ENCODE measurements at regions not wholly inside any gene's neighbourhood (a gene's known extent, or its start where the extent isn't known, plus 50 kb on each side); places are given as distances from the start of the nearest gene placed in this dataset.

DNA sequence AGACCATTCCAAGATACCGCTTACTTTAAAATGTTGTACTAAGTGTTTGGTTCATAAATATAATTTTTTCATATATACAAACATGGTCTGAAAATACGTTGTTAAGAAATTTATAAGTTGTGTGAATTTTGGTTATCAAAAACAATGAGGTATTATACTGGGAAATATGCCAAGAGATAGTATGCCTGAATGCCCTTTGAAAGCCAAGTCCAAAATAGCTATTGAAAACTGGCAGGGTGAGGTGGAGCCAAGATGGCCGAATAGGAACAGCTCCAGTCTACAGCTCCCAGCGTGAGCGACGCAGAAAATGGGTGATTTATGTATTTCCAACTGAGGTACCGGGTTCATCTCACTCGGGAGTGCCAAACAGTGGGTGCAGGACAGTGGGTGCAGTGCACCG lies 533.5 kb downstream of the ZNF608 start:
- H2BK120ac ChIP-seq (ENCODE audit: low read depth, low read length), result no peak overlapping the region
- H3K79me1 ChIP-seq (ENCODE audit: low read length), result no peaks in the 10 kb centered on the region
- 100% methylated on average over 1 of the region's 9 CpGs for WGBS (ENCODE audit: extremely low coverage, insufficient coverage, low lambda C conversion rate)
- H3K18ac ChIP-seq (ENCODE audit: low read length), result no peak overlapping the region
- H2AK5ac ChIP-seq (ENCODE audit: low read length), result no peak overlapping the region
- H3K27ac ChIP-seq (ENCODE audit: low read depth, low read length), result no peak overlapping the region
- no peaks in the 10 kb centered on the region for H3K36me3 ChIP-seq (ENCODE audit: control insufficient read depth, insufficient read depth, low read length)
- DNase-seq, result no peak
- H3K9ac ChIP-seq (ENCODE audit: low read length), result no peak overlapping the region
- H3K27me3 ChIP-seq (ENCODE audit: insufficient read depth, low read length, poor library complexity), result no peaks in the 10 kb centered on the region
- H3K4me1 ChIP-seq (ENCODE audit: control insufficient read depth, low read depth, low read length), result no peaks in the 10 kb centered on the region
- H4K5ac ChIP-seq (ENCODE audit: low read length), result no peak overlapping the region
- no peak overlapping the region for H3K4me3 ChIP-seq (ENCODE audit: low read length)
- H4K8ac ChIP-seq (ENCODE audit: low read depth, low read length), result no peak overlapping the region
- no peak overlapping the region for H2BK5ac ChIP-seq (ENCODE audit: low read length)
- H3K4ac ChIP-seq (ENCODE audit: low read depth, low read length), result no peak overlapping the region
- no peak overlapping the region for H2BK15ac ChIP-seq (replicated peaks; ENCODE audit: low read depth)
- no peak overlapping the region for H3K4me2 ChIP-seq (ENCODE audit: low read length)
- no peaks in the 10 kb centered on the region for H3K79me2 ChIP-seq (ENCODE audit: control insufficient read depth, insufficient read depth, low read length)
- H3K23ac ChIP-seq (ENCODE audit: low read length), result no peak overlapping the region
- H3K56ac ChIP-seq (ENCODE audit: low read length), result no peak overlapping the region

DNA sequence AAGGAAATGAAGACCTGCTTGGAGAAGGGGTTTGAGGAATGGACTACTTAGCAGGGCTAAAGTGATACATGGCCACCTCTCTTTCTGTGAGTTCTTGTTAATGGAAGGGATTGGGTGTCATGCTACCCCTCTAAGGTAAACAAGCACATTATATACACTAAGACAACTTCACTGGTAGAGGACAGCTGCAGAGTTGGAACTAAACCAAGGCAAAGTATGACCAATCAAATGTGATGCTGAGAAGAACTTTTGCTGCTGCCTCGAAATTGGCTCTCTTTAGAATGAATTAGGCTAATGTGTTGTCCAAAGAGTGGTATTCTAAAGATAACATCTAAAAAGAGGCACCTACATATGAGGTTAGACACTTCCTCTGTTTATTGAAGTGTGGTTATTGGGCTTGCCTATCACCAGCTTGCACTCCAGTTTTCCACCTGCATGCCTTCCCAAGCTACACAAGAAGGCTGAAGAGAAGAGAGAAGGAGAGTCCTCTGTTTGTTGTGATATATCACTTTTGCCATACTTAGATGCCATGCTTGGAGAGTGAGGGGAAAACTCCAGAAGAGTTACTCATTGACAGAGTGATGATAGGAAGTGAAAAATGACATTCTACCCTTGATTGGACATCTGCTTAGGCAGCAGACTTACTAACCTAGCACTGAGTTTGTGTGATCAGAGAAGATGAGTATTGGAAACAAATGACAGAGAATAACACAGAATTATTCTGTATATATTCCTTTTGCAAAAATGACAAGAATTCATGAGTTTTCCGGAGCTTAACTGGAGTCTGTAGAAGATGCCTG lies 536.1 kb downstream of the ZNF608 start:
- no peak overlapping the region for H3K4me2 ChIP-seq (ENCODE audit: low read length)
- WGBS (ENCODE audit: extremely low coverage, insufficient coverage, low lambda C conversion rate), result no CpG with 5 or more reads among the region's 2 CpGs

DNA sequence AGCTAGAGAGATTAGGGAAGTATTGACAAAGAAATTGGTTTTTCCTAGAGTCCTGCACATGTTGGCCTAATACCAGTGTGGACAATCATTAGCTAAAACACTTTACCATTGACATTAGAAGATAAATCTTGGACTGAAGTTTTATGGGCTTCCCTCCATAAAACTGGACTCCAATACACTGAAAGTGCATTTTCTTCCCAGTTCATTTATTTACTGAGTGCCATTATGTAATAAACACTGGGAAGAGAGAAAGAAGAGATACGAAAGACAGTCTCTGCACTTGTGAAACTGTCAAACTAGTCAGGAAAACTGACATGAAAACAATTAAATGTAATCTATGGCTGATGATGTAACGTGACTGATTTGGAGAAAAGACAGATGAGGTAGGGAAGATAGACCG lies 539.3 kb downstream of the ZNF608 start:
- H3K4ac ChIP-seq (ENCODE audit: low read depth, low read length), result no peak overlapping the region
- H2BK120ac ChIP-seq (ENCODE audit: low read depth, low read length), result no peak overlapping the region
- no peak overlapping the region for H2AK5ac ChIP-seq (ENCODE audit: low read length)
- H2BK15ac ChIP-seq (replicated peaks; ENCODE audit: low read depth), result no peak overlapping the region
- H3K27ac ChIP-seq (ENCODE audit: low read depth, low read length), result no peak overlapping the region
- H3K4me3 ChIP-seq (ENCODE audit: low read length), result no peak overlapping the region
- H4K8ac ChIP-seq (ENCODE audit: low read depth, low read length), result no peak overlapping the region
- no peaks in the 10 kb centered on the region for H3K79me2 ChIP-seq (ENCODE audit: control insufficient read depth, insufficient read depth, low read length)
- no peak overlapping the region for H3K23ac ChIP-seq (ENCODE audit: low read length)
- no peak overlapping the region for H3K56ac ChIP-seq (ENCODE audit: low read length)
- H3K4me1 ChIP-seq (ENCODE audit: control insufficient read depth, low read depth, low read length), result no peaks in the 10 kb centered on the region
- no peak overlapping the region for H3K18ac ChIP-seq (ENCODE audit: low read length)
- H3K27me3 ChIP-seq (ENCODE audit: insufficient read depth, low read length, poor library complexity), result no peaks in the 10 kb centered on the region
- no CpG with 5 or more reads among the region's 3 CpGs for WGBS (ENCODE audit: extremely low coverage, insufficient coverage, low lambda C conversion rate)
- no peak overlapping the region for H3K4me2 ChIP-seq (ENCODE audit: low read length)
- H4K5ac ChIP-seq (ENCODE audit: low read length), result no peak overlapping the region
- DNase-seq, result no peak
- no peak overlapping the region for H2BK5ac ChIP-seq (ENCODE audit: low read length)
- no peak overlapping the region for H3K9ac ChIP-seq (ENCODE audit: low read length)
- H3K36me3 ChIP-seq (ENCODE audit: control insufficient read depth, insufficient read depth, low read length), result no peaks in the 10 kb centered on the region
- H3K79me1 ChIP-seq (ENCODE audit: low read length), result no peaks in the 10 kb centered on the region

More for the DNA sequence above, 536.1 kb downstream of the ZNF608 start:
- no peaks in the 10 kb centered on the region for H3K27me3 ChIP-seq (ENCODE audit: insufficient read depth, low read length, poor library complexity)
- H3K27ac ChIP-seq (ENCODE audit: low read depth, low read length), result no peak overlapping the region
- H4K8ac ChIP-seq (ENCODE audit: low read depth, low read length), result no peak overlapping the region
- no peak overlapping the region for H2BK120ac ChIP-seq (ENCODE audit: low read depth, low read length)
- H2BK5ac ChIP-seq (ENCODE audit: low read length), result no peak overlapping the region
- no peak overlapping the region for H3K4me3 ChIP-seq (ENCODE audit: low read length)
- no peak for DNase-seq
- H3K56ac ChIP-seq (ENCODE audit: low read length), result no peak overlapping the region
- no peak overlapping the region for H3K4ac ChIP-seq (ENCODE audit: low read depth, low read length)
- no peaks in the 10 kb centered on the region for H3K36me3 ChIP-seq (ENCODE audit: control insufficient read depth, insufficient read depth, low read length)
- H3K9ac ChIP-seq (ENCODE audit: low read length), result no peak overlapping the region
- H3K79me2 ChIP-seq (ENCODE audit: control insufficient read depth, insufficient read depth, low read length), result no peaks in the 10 kb centered on the region
- no peak overlapping the region for H4K5ac ChIP-seq (ENCODE audit: low read length)
- H3K18ac ChIP-seq (ENCODE audit: low read length), result no peak overlapping the region
- H2BK15ac ChIP-seq (replicated peaks; ENCODE audit: low read depth), result no peak overlapping the region
- H3K4me1 ChIP-seq (ENCODE audit: control insufficient read depth, low read depth, low read length), result no peaks in the 10 kb centered on the region
- no peak overlapping the region for H3K23ac ChIP-seq (ENCODE audit: low read length)
- no peaks in the 10 kb centered on the region for H3K79me1 ChIP-seq (ENCODE audit: low read length)
- H2AK5ac ChIP-seq (ENCODE audit: low read length), result no peak overlapping the region

DNA sequence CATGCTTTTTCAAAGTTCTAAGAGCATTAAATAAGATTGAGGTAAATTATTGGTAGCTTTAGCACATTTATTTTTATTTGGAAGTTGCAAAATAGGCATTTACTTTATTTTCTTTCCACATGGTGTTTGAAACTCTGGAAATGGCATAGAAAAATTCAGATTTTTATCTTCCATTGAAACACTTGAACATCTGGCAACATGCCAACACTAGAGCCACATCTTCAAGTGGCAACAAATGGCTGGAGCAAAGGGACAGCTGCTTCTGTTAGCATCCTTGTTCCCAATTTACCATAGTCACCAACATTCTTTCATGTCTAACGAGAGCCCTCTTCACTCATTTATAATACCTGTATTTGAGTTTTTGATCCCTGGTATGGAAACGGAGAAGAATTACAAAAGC lies 539.9 kb downstream of the ZNF608 start:
- Histone ChIP-seq H2BK5ac (ENCODE audit: low read length) (no peak overlapping the region), H3K79me2 (ENCODE audit: control insufficient read depth, insufficient read depth, low read length) (no peaks in the 10 kb centered on the region), H2BK15ac (replicated peaks; ENCODE audit: low read depth) (no peak overlapping the region), H2AK5ac (ENCODE audit: low read length) (no peak overlapping the region), H3K27ac (ENCODE audit: low read depth, low read length) (no peak overlapping the region), H3K36me3 (ENCODE audit: control insufficient read depth, insufficient read depth, low read length) (no peaks in the 10 kb centered on the region), H3K27me3 (ENCODE audit: insufficient read depth, low read length, poor library complexity) (no peaks in the 10 kb centered on the region), H3K56ac (ENCODE audit: low read length) (no peak overlapping the region), H4K8ac (ENCODE audit: low read depth, low read length) (no peak overlapping the region), H3K4me3 (ENCODE audit: low read length) (no peak overlapping the region), H4K5ac (ENCODE audit: low read length) (no peak overlapping the region), H3K18ac (ENCODE audit: low read length) (no peak overlapping the region), H3K4ac (ENCODE audit: low read depth, low read length) (no peak overlapping the region), H3K4me1 (ENCODE audit: control insufficient read depth, low read depth, low read length) (no peaks in the 10 kb centered on the region), H3K9ac (ENCODE audit: low read length) (no peak overlapping the region), H3K79me1 (ENCODE audit: low read length) (no peaks in the 10 kb centered on the region), H3K23ac (ENCODE audit: low read length) (no peak overlapping the region), H3K4me2 (ENCODE audit: low read length) (no peak overlapping the region), H2BK120ac (ENCODE audit: low read depth, low read length) (no peak overlapping the region)
- WGBS (ENCODE audit: extremely low coverage, insufficient coverage, low lambda C conversion rate), result no CpG with 5 or more reads among the region's 2 CpGs
- DNase-seq, result no peak

DNA sequence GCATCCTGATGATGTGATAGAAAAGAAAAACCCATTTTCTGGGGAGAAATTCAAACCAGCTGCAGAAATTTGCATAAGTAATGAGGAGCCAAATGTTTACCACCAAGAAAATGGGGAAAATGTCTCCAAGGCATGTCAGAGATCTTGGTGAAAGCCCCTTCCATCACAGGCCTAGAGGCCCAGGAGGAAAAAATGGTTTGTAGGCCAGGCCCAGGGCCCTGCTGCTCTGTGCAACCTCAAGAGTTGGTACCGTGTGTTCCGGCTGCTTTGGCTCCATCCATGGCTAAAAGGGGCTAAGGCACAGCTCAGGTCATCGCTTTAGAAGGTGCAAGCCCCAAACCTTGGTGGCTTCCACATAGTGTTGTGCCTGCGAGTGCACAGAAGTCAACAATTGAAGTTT lies 543.1 kb downstream of the ZNF608 start:
- Histone ChIP-seq H2AK5ac (ENCODE audit: low read length) (no peak overlapping the region), H3K4me3 (ENCODE audit: low read length) (no peak overlapping the region), H3K9ac (ENCODE audit: low read length) (no peak overlapping the region), H4K8ac (ENCODE audit: low read depth, low read length) (no peak overlapping the region), H3K4me2 (ENCODE audit: low read length) (no peak overlapping the region), H2BK120ac (ENCODE audit: low read depth, low read length) (no peak overlapping the region), H3K56ac (ENCODE audit: low read length) (no peak overlapping the region), H3K79me2 (ENCODE audit: control insufficient read depth, insufficient read depth, low read length) (no peaks in the 10 kb centered on the region), H3K27me3 (ENCODE audit: insufficient read depth, low read length, poor library complexity) (no peaks in the 10 kb centered on the region), H3K4me1 (ENCODE audit: control insufficient read depth, low read depth, low read length) (no peaks in the 10 kb centered on the region), H3K79me1 (ENCODE audit: low read length) (no peaks in the 10 kb centered on the region), H2BK15ac (replicated peaks; ENCODE audit: low read depth) (no peak overlapping the region), H3K18ac (ENCODE audit: low read length) (no peak overlapping the region), H2BK5ac (ENCODE audit: low read length) (no peak overlapping the region), H3K23ac (ENCODE audit: low read length) (no peak overlapping the region), H4K5ac (ENCODE audit: low read length) (no peak overlapping the region), H3K36me3 (ENCODE audit: control insufficient read depth, insufficient read depth, low read length) (no peaks in the 10 kb centered on the region), H3K4ac (ENCODE audit: low read depth, low read length) (no peak overlapping the region), H3K27ac (ENCODE audit: low read depth, low read length) (no peak overlapping the region)
- no CpG with 5 or more reads among the region's 4 CpGs for WGBS (ENCODE audit: extremely low coverage, insufficient coverage, low lambda C conversion rate)
- DNase-seq, result peak; percentile 25

DNA sequence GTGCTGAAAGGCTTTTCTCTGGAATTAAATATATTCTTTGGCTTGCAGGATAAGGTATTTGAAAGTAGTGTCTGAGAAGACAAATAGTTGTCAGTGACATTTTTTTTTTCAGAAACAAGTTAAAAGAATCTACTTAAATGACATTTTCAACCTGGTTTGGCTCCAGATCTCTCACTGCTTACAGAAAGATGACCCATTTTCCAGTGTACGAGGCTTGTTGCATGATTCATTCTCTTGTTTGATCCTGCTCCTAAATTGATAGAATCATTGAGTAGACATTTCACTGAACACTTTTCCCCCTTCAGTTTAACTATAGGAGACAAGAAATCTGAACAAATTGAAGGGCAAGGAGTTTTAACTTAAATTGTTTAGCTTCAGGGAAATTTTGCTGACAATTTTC lies 546.1 kb downstream of the ZNF608 start:
- DNase-seq, result no peak
- H3K56ac ChIP-seq (ENCODE audit: low read length), result no peak overlapping the region
- no peak overlapping the region for H3K4me3 ChIP-seq (ENCODE audit: low read length)
- no peak overlapping the region for H2AK5ac ChIP-seq (ENCODE audit: low read length)
- H3K79me2 ChIP-seq (ENCODE audit: control insufficient read depth, insufficient read depth, low read length), result no peaks in the 10 kb centered on the region
- H3K23ac ChIP-seq (ENCODE audit: low read length), result no peak overlapping the region
- no peak overlapping the region for H3K27ac ChIP-seq (ENCODE audit: low read depth, low read length)
- no peak overlapping the region for H4K8ac ChIP-seq (ENCODE audit: low read depth, low read length)
- no peak overlapping the region for H4K5ac ChIP-seq (ENCODE audit: low read length)
- H3K79me1 ChIP-seq (ENCODE audit: low read length), result no peaks in the 10 kb centered on the region
- H3K4me2 ChIP-seq (ENCODE audit: low read length), result no peak overlapping the region
- no peak overlapping the region for H2BK5ac ChIP-seq (ENCODE audit: low read length)
- no CpG with 5 or more reads among the region's 1 CpG for WGBS (ENCODE audit: extremely low coverage, insufficient coverage, low lambda C conversion rate)
- H3K9ac ChIP-seq (ENCODE audit: low read length), result no peak overlapping the region
- H3K4me1 ChIP-seq (ENCODE audit: control insufficient read depth, low read depth, low read length), result no peaks in the 10 kb centered on the region
- H3K27me3 ChIP-seq (ENCODE audit: insufficient read depth, low read length, poor library complexity), result no peaks in the 10 kb centered on the region
- H2BK15ac ChIP-seq (replicated peaks; ENCODE audit: low read depth), result no peak overlapping the region
- H3K4ac ChIP-seq (ENCODE audit: low read depth, low read length), result no peak overlapping the region
- H3K18ac ChIP-seq (ENCODE audit: low read length), result no peak overlapping the region
- H3K36me3 ChIP-seq (ENCODE audit: control insufficient read depth, insufficient read depth, low read length), result no peaks in the 10 kb centered on the region
- H2BK120ac ChIP-seq (ENCODE audit: low read depth, low read length), result no peak overlapping the region

Data from mesendoderm (in vitro differentiated cells).